HEK293 (cell line): ENCODE measurements at regions not wholly inside any gene's neighbourhood (a gene's known extent, or its start where the extent isn't known, plus 50 kb on each side); places are given as distances from the start of the nearest gene placed in this dataset.

Source experiments
- CTCF ChIA-PET: fragments of 350-600 bp; formaldehyde crosslinking; extraction: SDS; loops from one replicate; lab custom pipeline; 2021; ENCODE audit warnings: antibody characterized with exemption; lab: Yijun Ruan, JAX
- POLR2A ChIA-PET: fragments of 300-600 bp; formaldehyde crosslinking; extraction: SDS; loops from one replicate; lab custom pipeline; 2020; ENCODE audit warnings: antibody characterized with exemption, inconsistent platforms; lab: Yijun Ruan, JAX
- H3K27ac ChIP-seq: fragments of 200-500 bp; sonication (Bioruptor generic); 2 replicates; pipeline ENCODE4 v1.5.1; 2014; ENCODE audit warnings: low read depth, low read length, control low read depth, inconsistent platforms; ENCODE audit errors: extremely low read depth
- H3K36me3 ChIP-seq, 2 experiments: fragments of 200-500 bp in 1 of 2; sonication (Bioruptor generic) in 1 of 2; 1 replicate in 1 of 2; 2 replicates in 1 of 2; pipeline ENCODE4 v1.5.1; 2014 to 2017; ENCODE audit warnings: inconsistent platforms in 2 of 2, low read length in 2 of 2; ENCODE audit not compliant: control insufficient read depth in 2 of 2, insufficient read depth in 1 of 2
- H3K4me1 ChIP-seq: fragments of 200-500 bp; sonication (Bioruptor generic); 2 replicates; pipeline ENCODE4 v1.5.1; 2014; ENCODE audit warnings: mild to moderate bottlenecking, low read length, inconsistent platforms; ENCODE audit not compliant: control insufficient read depth, insufficient read depth
- H3K4me3 ChIP-seq: 2 replicates; pipeline ENCODE4 v1.5.1; 2011; ENCODE audit warnings: low read depth, mild to moderate bottlenecking, control low read depth, low read length, moderate library complexity
- H3K9me3 ChIP-seq: fragments of 200-500 bp; sonication (Bioruptor generic); 2 replicates; pipeline ENCODE4 v1.5.1; 2014; ENCODE audit warnings: low read depth, low read length, inconsistent platforms; ENCODE audit not compliant: control insufficient read depth, insufficient read depth
- GLI2 ChIP-seq: fragments of 450-650 bp; formaldehyde crosslinking; IDR thresholded peaks from 2 replicates; pipeline ENCODE4; 2017; ENCODE audit warnings: missing biosample characterization, missing genetic modification characterization, low read depth, borderline replicate concordance
- KLF8 ChIP-seq: fragments of 450-650 bp; formaldehyde crosslinking; IDR thresholded peaks from 2 replicates; pipeline ENCODE4 v1.5.1; 2016; ENCODE audit warnings: missing biosample characterization, missing genetic modification characterization
- ZBTB1 ChIP-seq: fragments of 450-650 bp; formaldehyde crosslinking; IDR thresholded peaks from 2 replicates; pipeline ENCODE4 v1.5.1; 2016; ENCODE audit warnings: missing biosample characterization, missing genetic modification characterization
- ZFHX2 ChIP-seq: fragments of 450-650 bp; formaldehyde crosslinking; conservative IDR thresholded peaks from 2 replicates; pipeline ENCODE4 v1.5.1; 2016; ENCODE audit warnings: missing biosample characterization, missing genetic modification characterization
- ZFP37 ChIP-seq: fragments of 450-650 bp; formaldehyde crosslinking; IDR thresholded peaks from 2 replicates; pipeline ENCODE4 v1.5.1; 2016; ENCODE audit warnings: missing biosample characterization, missing genetic modification characterization
- ZNF155 ChIP-seq: fragments of 450-650 bp; formaldehyde crosslinking; IDR thresholded peaks from 2 replicates; pipeline ENCODE4 v1.5.1; 2016; ENCODE audit warnings: missing biosample characterization, missing genetic modification characterization
- ZNF184 ChIP-seq: fragments of 450-650 bp; IDR thresholded peaks from 2 replicates; pipeline ENCODE4 v1.5.1; 2018; ENCODE audit warnings: missing biosample characterization, mild to moderate bottlenecking, missing genetic modification characterization
- ZNF214 ChIP-seq: fragments of 450-650 bp; formaldehyde crosslinking; IDR thresholded peaks from 2 replicates; pipeline ENCODE4 v1.5.1; 2017; ENCODE audit warnings: missing biosample characterization, mild to moderate bottlenecking, missing genetic modification characterization, borderline replicate concordance
- ZNF530 ChIP-seq: fragments of 450-650 bp; formaldehyde crosslinking; IDR thresholded peaks from 2 replicates; pipeline ENCODE4 v1.5.1; 2016; ENCODE audit warnings: low read depth, missing biosample characterization, missing genetic modification characterization
- ZNF549 ChIP-seq: fragments of 450-650 bp; IDR thresholded peaks from 2 replicates; pipeline ENCODE4 v1.5.1; 2018; ENCODE audit warnings: missing biosample characterization, missing genetic modification characterization, mild to moderate bottlenecking, inconsistent platforms, moderate library complexity
- ZNF626 ChIP-seq: fragments of 450-650 bp; sonication (Bioruptor Pico); formaldehyde crosslinking; IDR thresholded peaks from 2 replicates; pipeline ENCODE4 v1.5.1; 2018; ENCODE audit warnings: missing biosample characterization, missing genetic modification characterization, inconsistent platforms
- ZNF777 ChIP-seq: fragments of 450-650 bp; formaldehyde crosslinking; IDR thresholded peaks from 2 replicates; pipeline ENCODE4 v1.5.1; 2017; ENCODE audit warnings: missing biosample characterization, missing genetic modification characterization, borderline replicate concordance
- TF ChIP-seq, protein P1 (sequence below): fragments of 450-650 bp; formaldehyde crosslinking; IDR thresholded peaks from 2 replicates; pipeline ENCODE4 v1.5.1; 2016; ENCODE audit warnings: missing biosample characterization, missing genetic modification characterization
- TF ChIP-seq, protein P2 (sequence below): fragments of 450-650 bp; formaldehyde crosslinking; IDR thresholded peaks from 2 replicates; pipeline ENCODE4 v1.5.1; 2016; ENCODE audit warnings: missing biosample characterization, missing genetic modification characterization, low read depth
- TF ChIP-seq, protein P3 (sequence below): fragments of 450-650 bp; formaldehyde crosslinking; IDR thresholded peaks from 2 replicates; pipeline ENCODE4 v1.5.1; 2017; ENCODE audit warnings: missing biosample characterization, missing genetic modification characterization
- TF ChIP-seq, protein P4 (sequence below): fragments of 450-650 bp; formaldehyde crosslinking; IDR thresholded peaks from 2 replicates; pipeline ENCODE4 v1.5.1; 2016; ENCODE audit warnings: missing biosample characterization, missing genetic modification characterization, low read depth
- TF ChIP-seq, protein P5 (sequence below): fragments of 450-650 bp; formaldehyde crosslinking; IDR thresholded peaks from 2 replicates; pipeline ENCODE4 v1.5.1; 2017; ENCODE audit warnings: missing biosample characterization, missing genetic modification characterization

DNA sequence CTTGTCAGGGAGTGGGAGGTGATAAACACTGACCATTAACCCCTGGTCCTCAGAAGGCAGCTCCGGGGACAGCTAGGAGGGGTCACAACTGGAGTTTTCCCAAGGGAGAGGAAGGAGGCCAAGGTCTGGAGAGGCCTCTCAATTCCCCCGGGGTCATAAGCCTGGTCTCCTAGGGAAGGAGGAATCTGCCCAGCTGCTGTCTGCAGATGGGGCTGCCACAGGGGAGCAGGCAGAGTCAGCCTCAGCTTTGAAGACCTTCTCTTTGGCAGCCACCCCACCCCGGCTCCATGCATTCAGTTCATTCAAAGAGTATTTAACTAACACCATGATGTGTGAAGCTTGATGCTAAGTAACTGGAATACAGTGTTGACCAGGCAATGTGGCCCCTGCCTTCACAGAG is 74.6 kb upstream of the HSPA9 start (continued):
- TF ChIP-seq, protein P1, sequence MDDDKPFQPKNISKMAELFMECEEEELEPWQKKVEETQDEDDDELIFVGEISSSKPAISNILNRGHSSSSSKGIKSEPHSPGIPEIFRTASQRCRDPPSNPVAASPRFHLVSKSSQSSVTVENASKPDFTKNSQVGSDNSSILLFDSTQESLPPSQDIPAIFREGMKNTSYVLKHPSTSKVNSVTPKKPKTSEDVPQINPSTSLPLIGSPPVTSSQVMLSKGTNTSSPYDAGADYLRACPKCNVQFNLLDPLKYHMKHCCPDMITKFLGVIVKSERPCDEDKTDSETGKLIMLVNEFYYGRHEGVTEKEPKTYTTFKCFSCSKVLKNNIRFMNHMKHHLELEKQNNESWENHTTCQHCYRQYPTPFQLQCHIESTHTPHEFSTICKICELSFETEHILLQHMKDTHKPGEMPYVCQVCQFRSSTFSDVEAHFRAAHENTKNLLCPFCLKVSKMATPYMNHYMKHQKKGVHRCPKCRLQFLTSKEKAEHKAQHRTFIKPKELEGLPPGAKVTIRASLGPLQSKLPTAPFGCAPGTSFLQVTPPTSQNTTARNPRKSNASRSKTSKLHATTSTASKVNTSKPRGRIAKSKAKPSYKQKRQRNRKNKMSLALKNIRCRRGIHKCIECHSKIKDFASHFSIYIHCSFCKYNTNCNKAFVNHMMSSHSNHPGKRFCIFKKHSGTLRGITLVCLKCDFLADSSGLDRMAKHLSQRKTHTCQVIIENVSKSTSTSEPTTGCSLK (tag by site-specific recombination), result no peak
- TF ChIP-seq ZNF214 (tag by site-specific recombination) (no peak), ZNF549 (tag by site-specific recombination) (no peak)
- TF ChIP-seq, protein P2, sequence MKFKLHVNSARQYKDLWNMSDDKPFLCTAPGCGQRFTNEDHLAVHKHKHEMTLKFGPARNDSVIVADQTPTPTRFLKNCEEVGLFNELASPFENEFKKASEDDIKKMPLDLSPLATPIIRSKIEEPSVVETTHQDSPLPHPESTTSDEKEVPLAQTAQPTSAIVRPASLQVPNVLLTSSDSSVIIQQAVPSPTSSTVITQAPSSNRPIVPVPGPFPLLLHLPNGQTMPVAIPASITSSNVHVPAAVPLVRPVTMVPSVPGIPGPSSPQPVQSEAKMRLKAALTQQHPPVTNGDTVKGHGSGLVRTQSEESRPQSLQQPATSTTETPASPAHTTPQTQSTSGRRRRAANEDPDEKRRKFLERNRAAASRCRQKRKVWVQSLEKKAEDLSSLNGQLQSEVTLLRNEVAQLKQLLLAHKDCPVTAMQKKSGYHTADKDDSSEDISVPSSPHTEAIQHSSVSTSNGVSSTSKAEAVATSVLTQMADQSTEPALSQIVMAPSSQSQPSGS (tag by site-specific recombination), result no peak
- TF ChIP-seq, protein P3, sequence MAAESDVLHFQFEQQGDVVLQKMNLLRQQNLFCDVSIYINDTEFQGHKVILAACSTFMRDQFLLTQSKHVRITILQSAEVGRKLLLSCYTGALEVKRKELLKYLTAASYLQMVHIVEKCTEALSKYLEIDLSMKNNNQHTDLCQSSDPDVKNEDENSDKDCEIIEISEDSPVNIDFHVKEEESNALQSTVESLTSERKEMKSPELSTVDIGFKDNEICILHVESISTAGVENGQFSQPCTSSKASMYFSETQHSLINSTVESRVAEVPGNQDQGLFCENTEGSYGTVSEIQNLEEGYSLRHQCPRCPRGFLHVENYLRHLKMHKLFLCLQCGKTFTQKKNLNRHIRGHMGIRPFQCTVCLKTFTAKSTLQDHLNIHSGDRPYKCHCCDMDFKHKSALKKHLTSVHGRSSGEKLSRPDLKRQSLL, result no peak

DNA sequence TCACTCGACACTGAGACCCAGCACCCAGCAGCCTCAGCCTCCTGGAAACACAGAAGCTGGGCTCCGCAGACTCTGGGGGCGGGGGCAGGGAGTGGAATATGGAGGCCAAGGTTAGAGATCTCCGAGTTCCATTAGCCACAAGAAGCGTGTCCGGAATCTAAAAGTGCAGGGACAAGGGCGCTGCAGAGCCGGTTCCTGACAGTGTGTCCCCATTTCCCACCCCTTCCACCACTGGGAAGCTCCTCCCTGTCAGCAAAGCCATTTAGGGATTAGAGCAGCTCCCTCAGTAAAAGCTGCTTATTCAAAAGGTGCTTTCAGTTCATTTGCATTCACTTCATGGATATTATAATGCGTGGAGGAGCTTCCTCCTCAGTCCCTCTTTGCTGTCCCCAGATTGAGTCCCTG is 74.1 kb upstream of the HSPA9 start:
- ChIA-PET POLR2A (no interaction called here), CTCF (interaction anchor here (0.8 kb wide), 2 partner anchors 37 to 175 kb away, joined by 5 to 6 read pairs; no protein-coding TSS in a partner anchor)
- Histone ChIP-seq H3K4me3 (no peak overlapping the region), H3K27ac (no peak overlapping the region), H3K4me1 (no peaks in the 10 kb centered on the region; the same call in 1 of the 2 replicates), H3K36me3 (no peaks in the 10 kb centered on the region), H3K9me3 (no peaks in the 10 kb centered on the region)
- TF ChIP-seq ZFHX2, result no peak
- TF ChIP-seq ZNF530 (tag by site-specific recombination), result no peak
- TF ChIP-seq, protein P3, result no peak
- no peak for TF ChIP-seq ZNF777 (tag by site-specific recombination)
- TF ChIP-seq KLF8 (tag by site-specific recombination), result no peak
- TF ChIP-seq ZNF184, result no peak
- TF ChIP-seq, protein P4, sequence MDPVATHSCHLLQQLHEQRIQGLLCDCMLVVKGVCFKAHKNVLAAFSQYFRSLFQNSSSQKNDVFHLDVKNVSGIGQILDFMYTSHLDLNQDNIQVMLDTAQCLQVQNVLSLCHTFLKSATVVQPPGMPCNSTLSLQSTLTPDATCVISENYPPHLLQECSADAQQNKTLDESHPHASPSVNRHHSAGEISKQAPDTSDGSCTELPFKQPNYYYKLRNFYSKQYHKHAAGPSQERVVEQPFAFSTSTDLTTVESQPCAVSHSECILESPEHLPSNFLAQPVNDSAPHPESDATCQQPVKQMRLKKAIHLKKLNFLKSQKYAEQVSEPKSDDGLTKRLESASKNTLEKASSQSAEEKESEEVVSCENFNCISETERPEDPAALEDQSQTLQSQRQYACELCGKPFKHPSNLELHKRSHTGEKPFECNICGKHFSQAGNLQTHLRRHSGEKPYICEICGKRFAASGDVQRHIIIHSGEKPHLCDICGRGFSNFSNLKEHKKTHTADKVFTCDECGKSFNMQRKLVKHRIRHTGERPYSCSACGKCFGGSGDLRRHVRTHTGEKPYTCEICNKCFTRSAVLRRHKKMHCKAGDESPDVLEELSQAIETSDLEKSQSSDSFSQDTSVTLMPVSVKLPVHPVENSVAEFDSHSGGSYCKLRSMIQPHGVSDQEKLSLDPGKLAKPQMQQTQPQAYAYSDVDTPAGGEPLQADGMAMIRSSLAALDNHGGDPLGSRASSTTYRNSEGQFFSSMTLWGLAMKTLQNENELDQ (tag by site-specific recombination), result no peak
- no peak for TF ChIP-seq ZNF626 (tag by site-specific recombination)
- TF ChIP-seq, protein P2 (tag by site-specific recombination), result no peak

DNA sequence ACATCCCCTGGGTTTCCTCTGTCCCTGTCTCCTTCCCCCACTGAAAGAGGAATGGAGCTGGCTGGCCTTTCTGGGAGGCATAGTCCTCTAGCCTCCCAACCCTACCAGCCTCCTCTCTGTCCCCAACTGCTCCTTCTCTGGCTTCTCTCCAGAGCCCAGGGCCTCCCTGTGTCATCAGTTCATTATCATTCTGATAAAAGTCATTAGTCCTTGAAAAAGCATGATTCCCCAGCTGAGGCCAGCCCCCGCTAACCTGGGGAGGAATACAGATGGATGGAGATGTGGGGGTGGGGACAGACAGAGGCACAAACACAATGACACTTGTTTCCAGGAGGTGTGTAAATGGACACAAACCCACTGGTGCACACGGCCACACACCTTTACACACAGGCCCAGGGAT is 73.6 kb upstream of the HSPA9 start:
- TF ChIP-seq ZNF155 (tag by site-specific recombination) (no peak), ZBTB1 (no peak), ZFP37 (no peak), GLI2 (tag by site-specific recombination) (no peak)
- TF ChIP-seq, protein P5, sequence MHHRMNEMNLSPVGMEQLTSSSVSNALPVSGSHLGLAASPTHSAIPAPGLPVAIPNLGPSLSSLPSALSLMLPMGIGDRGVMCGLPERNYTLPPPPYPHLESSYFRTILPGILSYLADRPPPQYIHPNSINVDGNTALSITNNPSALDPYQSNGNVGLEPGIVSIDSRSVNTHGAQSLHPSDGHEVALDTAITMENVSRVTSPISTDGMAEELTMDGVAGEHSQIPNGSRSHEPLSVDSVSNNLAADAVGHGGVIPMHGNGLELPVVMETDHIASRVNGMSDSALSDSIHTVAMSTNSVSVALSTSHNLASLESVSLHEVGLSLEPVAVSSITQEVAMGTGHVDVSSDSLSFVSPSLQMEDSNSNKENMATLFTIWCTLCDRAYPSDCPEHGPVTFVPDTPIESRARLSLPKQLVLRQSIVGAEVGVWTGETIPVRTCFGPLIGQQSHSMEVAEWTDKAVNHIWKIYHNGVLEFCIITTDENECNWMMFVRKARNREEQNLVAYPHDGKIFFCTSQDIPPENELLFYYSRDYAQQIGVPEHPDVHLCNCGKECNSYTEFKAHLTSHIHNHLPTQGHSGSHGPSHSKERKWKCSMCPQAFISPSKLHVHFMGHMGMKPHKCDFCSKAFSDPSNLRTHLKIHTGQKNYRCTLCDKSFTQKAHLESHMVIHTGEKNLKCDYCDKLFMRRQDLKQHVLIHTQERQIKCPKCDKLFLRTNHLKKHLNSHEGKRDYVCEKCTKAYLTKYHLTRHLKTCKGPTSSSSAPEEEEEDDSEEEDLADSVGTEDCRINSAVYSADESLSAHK, result no peak
- CTCF ChIA-PET, result interaction anchor here (0.8 to 0.9 kb wide), 2 partner anchors 176 to 613 kb away, joined by 3 to 5 read pairs; no protein-coding TSS in a partner anchor

More for the DNA sequence above, 73.6 kb upstream of the HSPA9 start:
- Histone ChIP-seq H3K9me3 (no peaks in the 10 kb centered on the region), H3K4me3 (no peak overlapping the region), H3K27ac (no peak overlapping the region), H3K4me1 (no peaks in the 10 kb centered on the region; the same call in 1 of the 2 replicates), H3K36me3 (no peaks in the 10 kb centered on the region)
- POLR2A ChIA-PET, result no interaction called here
